WTC11 (cell line): ENCODE measurements at regions not wholly inside any gene's neighbourhood (a gene's known extent, or its start where the extent isn't known, plus 50 kb on each side); places are given as distances from the start of the nearest gene placed in this dataset.
"Not testable (repeated sequence)": the region's sequence is repeated elsewhere in the genome, so short reads cannot be mapped to it uniquely, and the experiment has no call there.

Source experiments
- ATAC-seq: fragments of 200-7000 bp; cut with Tn5 transposase; 2 replicates; pipeline ENCODE4 v1.10.0; 2021; ENCODE audit warnings: mild to moderate bottlenecking, moderate library complexity
- CTCF ChIA-PET: fragments of 300-600 bp; sonication (Branson Sonifier 250); formaldehyde crosslinking; loops from one replicate; lab custom pipeline; 2021; ENCODE audit warnings: antibody characterized with exemption; lab: Charles Lee
- POLR2A ChIA-PET: fragments of 350-600 bp; sonication (Branson Sonifier 250); formaldehyde crosslinking; loops from one replicate; lab custom pipeline; 2021; ENCODE audit warnings: antibody characterized with exemption; lab: Charles Lee
- DNase-seq: peaks from one replicate; pipeline ENCODE4 v3.0.0; 2021; ENCODE audit warnings: low spot score
- H3K27ac Mint-ChIP-seq: 2 replicates; pipeline ENCODE4 v1.8.0; 2021; ENCODE audit warnings: mixed read lengths
- H3K27me3 Mint-ChIP-seq: 2 replicates; pipeline ENCODE4 v1.8.0; 2021; ENCODE audit warnings: low read depth, mild to moderate bottlenecking, moderate library complexity, mixed read lengths
- H3K36me3 Mint-ChIP-seq: 2 replicates; pipeline ENCODE4 v1.8.0; 2021; ENCODE audit warnings: mixed read lengths
- H3K4me1 Mint-ChIP-seq: 2 replicates; pipeline ENCODE4 v1.8.0; 2022; ENCODE audit warnings: mixed read lengths
- H3K4me3 Mint-ChIP-seq: 2 replicates; pipeline ENCODE4 v1.8.0; 2021; ENCODE audit warnings: mild to moderate bottlenecking, moderate library complexity, mixed read lengths
- H3K9me3 Mint-ChIP-seq: 2 replicates; pipeline ENCODE4 v1.8.0; 2021; ENCODE audit warnings: mixed read lengths
- AR ChIP-seq: fragments of 250-450 bp; sonication (Bioruptor Pico); IDR thresholded peaks from 2 replicates; pipeline ENCODE4 v1.9.0; 2021; ENCODE audit warnings: mild to moderate bottlenecking
- ATF6 ChIP-seq: sonication (generic); formaldehyde crosslinking; IDR thresholded peaks from 2 replicates; pipeline ENCODE4 v1.8.1; 2023; ENCODE audit warnings: mild to moderate bottlenecking, missing genetic modification reagents
- E2F4 ChIP-seq: sonication (generic); formaldehyde crosslinking; IDR thresholded peaks from 2 replicates; pipeline ENCODE4 v1.8.1; 2022; ENCODE audit warnings: low read depth, mild to moderate bottlenecking, moderate library complexity, missing genetic modification reagents, borderline replicate concordance
- E2F5 ChIP-seq: sonication (generic); formaldehyde crosslinking; IDR thresholded peaks from 2 replicates; pipeline ENCODE4 v1.8.1; 2022; ENCODE audit warnings: mild to moderate bottlenecking, moderate library complexity, missing genetic modification reagents
- FOXP1 ChIP-seq: sonication (generic); formaldehyde crosslinking; IDR thresholded peaks from 2 replicates; pipeline ENCODE4 v1.8.0; 2022; ENCODE audit warnings: missing genetic modification reagents, mild to moderate bottlenecking, moderate library complexity, borderline replicate concordance
- JAZF1 ChIP-seq: fragments of 250-450 bp; sonication (Bioruptor Pico); IDR thresholded peaks from 2 replicates; pipeline ENCODE4 v1.9.0; 2021; ENCODE audit warnings: moderate library complexity, mild to moderate bottlenecking, inconsistent platforms
- MXD4 ChIP-seq: fragments of 250-450 bp; sonication (Bioruptor Pico); IDR thresholded peaks from 2 replicates; pipeline ENCODE4 v1.8.0; 2021; ENCODE audit warnings: mild to moderate bottlenecking, moderate library complexity, borderline replicate concordance
- PREB ChIP-seq: sonication (generic); formaldehyde crosslinking; IDR thresholded peaks from 2 replicates; pipeline ENCODE4 v1.8.1; 2022; ENCODE audit warnings: mild to moderate bottlenecking, missing genetic modification reagents, moderate library complexity, borderline replicate concordance
- RORB ChIP-seq: fragments of 250-450 bp; sonication (Bioruptor Pico); IDR thresholded peaks from 2 replicates; pipeline ENCODE4 v1.9.0; 2021; ENCODE audit warnings: mild to moderate bottlenecking
- SMAD3 ChIP-seq: sonication (generic); formaldehyde crosslinking; IDR thresholded peaks from 2 replicates; pipeline ENCODE4 v1.8.0; 2022; ENCODE audit warnings: missing genetic modification reagents, mild to moderate bottlenecking, borderline replicate concordance
- SP1 ChIP-seq: sonication (generic); formaldehyde crosslinking; conservative IDR thresholded peaks from 2 replicates; pipeline ENCODE4 v1.8.1; 2022; ENCODE audit warnings: missing genetic modification reagents
- USF2 ChIP-seq: sonication (generic); formaldehyde crosslinking; IDR thresholded peaks from 2 replicates; pipeline ENCODE4 v1.8.1; 2023; ENCODE audit warnings: mild to moderate bottlenecking, missing genetic modification reagents, moderate library complexity
- ZNF423 ChIP-seq: fragments of 250-450 bp; sonication (Bioruptor Pico); IDR thresholded peaks from 2 replicates; pipeline ENCODE4 v2.1.2; 2022; ENCODE audit warnings: mild to moderate bottlenecking, moderate library complexity
- ZNF512 ChIP-seq: sonication (generic); formaldehyde crosslinking; IDR thresholded peaks from 2 replicates; pipeline ENCODE4 v1.8.1; 2022; ENCODE audit warnings: missing genetic modification reagents, borderline replicate concordance
- ZNF532 ChIP-seq: fragments of 250-450 bp; sonication (Bioruptor Pico); IDR thresholded peaks from 2 replicates; pipeline ENCODE4 v1.9.0; 2021; ENCODE audit warnings: mild to moderate bottlenecking, borderline replicate concordance
- ZSCAN18 ChIP-seq: fragments of 250-450 bp; sonication (Bioruptor Pico); IDR thresholded peaks from 2 replicates; pipeline ENCODE4 v2.1.2; 2022; ENCODE audit warnings: mild to moderate bottlenecking, moderate library complexity

GRCh38 chr9:87040410-87041009 is 93.2 kb upstream of the GAS1 start:
- POLR2A ChIA-PET, result interaction anchor here (0.7 kb wide), 1 partner anchor 405 kb away, joined by 3 read pairs; no protein-coding TSS in a partner anchor
- CTCF ChIA-PET, result interaction anchor here (0.6 to 1.9 kb wide), 2 partner anchors 93 to 251 kb away, joined by 3 to 9 read pairs; partner anchors contain the start of gene GAS1
- TF ChIP-seq E2F5 (CRISPR knock-in tag), result no peak
- no peak for TF ChIP-seq ZNF423
- TF ChIP-seq FOXP1 (CRISPR knock-in tag), result no peak
- no peak for TF ChIP-seq PREB
- no peak for TF ChIP-seq ZNF532 (CRISPR knock-in tag)
- no peak for TF ChIP-seq SMAD3 (CRISPR knock-in tag)
- TF ChIP-seq ZNF512 (CRISPR knock-in tag), result no peak
- TF ChIP-seq ZSCAN18, result no peak
- no peak for TF ChIP-seq MXD4
- TF ChIP-seq JAZF1 (CRISPR knock-in tag), result no peak
- TF ChIP-seq SP1 (CRISPR knock-in tag), result no peak
- no peak for TF ChIP-seq ATF6 (CRISPR knock-in tag)
- TF ChIP-seq RORB (CRISPR knock-in tag), result no peak
- no peak for TF ChIP-seq AR (CRISPR knock-in tag)
- TF ChIP-seq USF2, result no peak
- TF ChIP-seq E2F4 (CRISPR knock-in tag), result no peak

GRCh38 chr9:87041553-87042235 is 94.4 kb upstream of the GAS1 start:
- H3K9me3 Mint-ChIP-seq, ATAC-seq: not testable (repeated sequence)
- peak overlapping the region; percentile 93 for H3K27ac Mint-ChIP-seq

More at GRCh38 chr9:87040410-87041009, 93.2 kb upstream of the GAS1 start:
- Mint-ChIP-seq H3K4me3 (peak overlapping the region; percentile 75), H3K9me3 (no peaks in the 10 kb centered on the region), H3K27me3 (peaks cover 5% of the 10 kb centered on the region; the same call in 1 of the 2 replicates), H3K36me3 (peaks cover 3% of the 10 kb centered on the region; the same call in 1 of the 2 replicates), H3K4me1 (peaks cover 35% of the 10 kb centered on the region), H3K27ac (no peak overlapping the region)
- DNase-seq (no peak), ATAC-seq (peak; percentile 26; the same call in 1 of the 2 replicates)

More at GRCh38 chr9:87041553-87042235, 94.4 kb upstream of the GAS1 start:
- peak overlapping the region; percentile 75 for H3K4me3 Mint-ChIP-seq
- POLR2A ChIA-PET, result interaction anchor here (0.6 kb wide), 1 partner anchor 608 kb away, joined by 4 read pairs; no protein-coding TSS in a partner anchor
- DNase-seq, result peak; percentile 33
- H3K4me1 Mint-ChIP-seq, result peaks cover 35% of the 10 kb centered on the region
- CTCF ChIA-PET, H3K27me3 Mint-ChIP-seq, H3K36me3 Mint-ChIP-seq: not testable (repeated sequence)
